SK-N-SH (cell line): ENCODE measurements at regions not wholly inside any gene's neighbourhood (a gene's known extent, or its start where the extent isn't known, plus 50 kb on each side); places are given as distances from the start of the nearest gene placed in this dataset.

Source experiments
- CTCF ChIA-PET: fragments of 300-600, 350-600 bp; formaldehyde crosslinking; extraction: SDS; loops from one replicate; lab custom pipeline; 2021; lab: Yijun Ruan, JAX
- POLR2A ChIA-PET: fragments of 350-600 bp; sonication (Branson Sonifier 250); formaldehyde crosslinking; extraction: SDS; loops from one replicate; lab custom pipeline; 2020; ENCODE audit warnings: antibody characterized with exemption, inconsistent platforms; lab: Yijun Ruan, JAX
- DNase-seq: peaks from one replicate; pipeline ENCODE4 v3.0.0; 2012
- H2AFZ ChIP-seq: fragments of 200-600 bp; sonication (generic); 2 replicates; pipeline ENCODE4 v1.8.1; 2016; ENCODE audit warnings: antibody characterized with exemption, mild to moderate bottlenecking, low read depth
- H3F3A ChIP-seq: fragments of 200-600 bp; sonication (generic); replicated peaks from 2 replicates; pipeline ENCODE3; 2016; ENCODE audit warnings: antibody characterized with exemption, mild to moderate bottlenecking; ENCODE audit not compliant: insufficient read depth
- H3K27ac ChIP-seq, 2 experiments: fragments of 200-500 bp in 1 of 2; fragments of 200-600 bp in 1 of 2; sonication (Bioruptor generic) in 1 of 2; sonication (generic), shearing (Covaris generic) in 1 of 2; 2 replicates each; pipeline versions ENCODE4 v1.5.1 to v1.6.1; 2014 to 2016; ENCODE audit warnings: low read depth in 2 of 2, inconsistent platforms in 1 of 2, low read length in 1 of 2, mild to moderate bottlenecking in 1 of 2, mixed read lengths in 1 of 2
- H3K27me3 ChIP-seq: fragments of 200-600 bp; sonication (generic), shearing (Covaris generic); 2 replicates; pipeline ENCODE4 v1.6.1; 2016; ENCODE audit warnings: mixed run types; ENCODE audit not compliant: insufficient read depth
- H3K36me3 ChIP-seq, 2 experiments: fragments of 200-500 bp in 1 of 2; fragments of 200-600 bp in 1 of 2; sonication (Bioruptor generic) in 1 of 2; sonication (generic) in 1 of 2; replicated peaks in 1 of 2; 2 replicates each; pipeline versions ENCODE3 to v1.5.1; 2014 to 2016; ENCODE audit warnings: low read length in 1 of 2, mild to moderate bottlenecking in 1 of 2; ENCODE audit not compliant: insufficient read depth in 2 of 2, control insufficient read depth in 1 of 2
- H3K4me1 ChIP-seq, 2 experiments: fragments of 200-500 bp in 1 of 2; fragments of 200-600 bp in 1 of 2; sonication (Bioruptor generic) in 1 of 2; sonication (generic), shearing (Covaris generic) in 1 of 2; 2 replicates each; pipeline versions ENCODE4 v1.5.1 to v1.6.1; 2014 to 2016; ENCODE audit warnings: low read depth in 1 of 2, low read length in 1 of 2, mixed run types in 1 of 2; ENCODE audit not compliant: insufficient read depth in 2 of 2, control insufficient read depth in 1 of 2
- H3K4me2 ChIP-seq: fragments of 200-600 bp; sonication (generic), shearing (Covaris generic); 2 replicates; pipeline ENCODE4 v1.6.1; 2017; ENCODE audit warnings: mixed run types
- H3K4me3 ChIP-seq, 2 experiments: fragments of 200-500 bp in 1 of 2; fragments of 200-600 bp in 1 of 2; sonication (Bioruptor generic) in 1 of 2; sonication (generic), shearing (Covaris generic) in 1 of 2; 2 replicates each; pipeline versions ENCODE4 v1.5.1 to v1.8.1; 2014 to 2016; ENCODE audit warnings: low read depth in 2 of 2, inconsistent platforms in 1 of 2, low read length in 1 of 2, mild to moderate bottlenecking in 1 of 2, mixed read lengths in 1 of 2, moderate library complexity in 1 of 2
- H3K79me2 ChIP-seq: fragments of 200-600 bp; sonication (generic); 2 replicates; pipeline ENCODE4 v1.8.1; 2017; ENCODE audit warnings: mild to moderate bottlenecking; ENCODE audit not compliant: insufficient read depth
- H3K9ac ChIP-seq: fragments of 200-600 bp; sonication (generic); 2 replicates; pipeline ENCODE4 v1.6.1; 2017; ENCODE audit warnings: mixed run types
- H3K9me2 ChIP-seq: fragments of 200-600 bp; sonication (generic); 2 replicates; pipeline ENCODE4 v1.6.1; 2017; ENCODE audit warnings: mixed run types
- H3K9me3 ChIP-seq: fragments of 200-600 bp; sonication (generic); 2 replicates; pipeline ENCODE4 v1.6.1; 2017; ENCODE audit warnings: mixed run types, mild to moderate bottlenecking, moderate library complexity
- H4K20me1 ChIP-seq: fragments of 200-600 bp; sonication (generic); 2 replicates; pipeline ENCODE4 v1.6.1; 2017; ENCODE audit warnings: mild to moderate bottlenecking, mixed run types; ENCODE audit not compliant: insufficient read depth
- EP300 ChIP-seq, 2 experiments: IDR thresholded peaks; 2 replicates each; pipeline versions ENCODE4 v1.4.0 to v1.6.1; 2012; ENCODE audit warnings: borderline replicate concordance in 1 of 2, low read depth in 1 of 2, low read length in 1 of 2
- FOXM1 ChIP-seq: IDR thresholded peaks from 2 replicates; pipeline ENCODE4 v1.4.0; 2012; ENCODE audit warnings: low read depth, mild to moderate bottlenecking
- IRF3 ChIP-seq: fragments of 150-350 bp; IDR thresholded peaks from 2 replicates; pipeline ENCODE4 v1.6.1; 2016; ENCODE audit warnings: mild to moderate bottlenecking, low read depth, low read length
- JUND ChIP-seq: IDR thresholded peaks from 2 replicates; pipeline ENCODE4 v1.4.0; 2012
- MXI1 ChIP-seq: IDR thresholded peaks from 2 replicates; pipeline ENCODE4 v1.6.1; 2012; ENCODE audit warnings: mild to moderate bottlenecking, low read depth, low read length, improper control_type of control experiment
- NRF1 ChIP-seq: IDR thresholded peaks from 2 replicates; pipeline ENCODE4 v1.6.1; 2012; ENCODE audit warnings: low read depth, mild to moderate bottlenecking, low read length
- RAD21 ChIP-seq: IDR thresholded peaks from 2 replicates; pipeline ENCODE4 v1.6.1; 2012; ENCODE audit warnings: mild to moderate bottlenecking, low read length
- REST ChIP-seq: IDR thresholded peaks from 2 replicates; pipeline ENCODE4 v1.6.1; 2012; ENCODE audit warnings: mild to moderate bottlenecking, low read depth, low read length, moderate library complexity
- RXRA ChIP-seq: IDR thresholded peaks from 2 replicates; pipeline ENCODE4 v1.4.0; 2012; ENCODE audit warnings: low read depth, mild to moderate bottlenecking, borderline replicate concordance
- TAF1 ChIP-seq: IDR thresholded peaks from 2 replicates; pipeline ENCODE4 v1.6.1; 2012; ENCODE audit warnings: low read depth, mild to moderate bottlenecking, low read length, moderate library complexity, borderline replicate concordance
- USF2 ChIP-seq: fragments of 150-350 bp; IDR thresholded peaks from 2 replicates; pipeline ENCODE4 v1.6.1; 2017; ENCODE audit warnings: antibody characterized with exemption, low read length, low read depth, borderline replicate concordance
- WGBS: methylation state at CpG from one replicate; pipeline ENCODE4 v1.1.6; 2017; ENCODE audit warnings: low lambda C conversion rate; 5-methylcytosine and 5-hydroxymethylcytosine counted together
- TF ChIP-seq, protein P1 (sequence below): fragments of 200-600 bp; sonication (generic); IDR thresholded peaks from 2 replicates; pipeline ENCODE4 v1.6.1; 2017; ENCODE audit warnings: antibody characterized with exemption, mild to moderate bottlenecking, moderate library complexity
- TF ChIP-seq, protein P2 (sequence below): IDR thresholded peaks from 2 replicates; pipeline ENCODE4 v1.4.0; 2012; ENCODE audit warnings: low read depth, borderline replicate concordance

DNA sequence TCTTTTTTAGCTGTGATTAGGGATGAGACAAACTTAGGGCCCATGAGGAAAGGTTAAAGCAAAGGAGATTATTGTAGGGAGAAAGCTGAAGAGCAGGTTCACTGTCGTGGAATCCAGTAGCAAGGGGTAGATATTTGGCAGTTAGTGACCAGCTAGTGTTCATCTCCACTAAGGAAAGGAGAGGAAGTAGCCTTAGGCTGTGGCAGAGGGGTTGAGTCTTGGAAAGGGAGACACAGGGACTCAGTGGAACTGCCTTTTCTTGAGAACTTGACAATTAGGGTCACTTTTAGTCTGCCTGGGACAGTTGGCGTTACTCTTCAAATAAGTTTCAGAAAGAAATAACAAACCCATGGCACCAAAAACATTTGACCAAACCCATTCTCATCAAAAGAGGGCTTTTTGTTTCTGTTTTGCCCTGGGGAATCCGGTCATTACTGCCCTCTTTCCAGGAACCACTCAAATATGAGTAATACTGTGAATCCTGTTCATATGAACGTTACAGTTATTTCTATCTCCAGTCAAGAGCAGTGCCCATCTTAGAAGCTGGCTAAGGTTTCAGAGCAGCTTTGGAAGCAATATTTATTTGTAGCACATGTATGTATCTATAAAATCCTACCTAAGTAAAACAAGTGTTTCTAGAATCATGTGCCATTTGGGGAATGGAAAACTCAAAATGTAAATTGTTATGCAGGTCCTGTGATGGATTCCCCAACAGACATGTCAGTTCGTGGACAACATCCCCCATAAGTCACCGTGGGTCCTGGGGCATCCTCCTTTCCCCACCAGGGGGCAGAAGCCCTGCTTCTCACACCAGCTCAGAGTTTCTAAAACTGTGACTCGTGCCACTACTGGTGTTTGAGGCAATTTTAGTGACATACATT lies 77.3 kb upstream of the PHLPP1 start (continued):
- TF ChIP-seq NRF1, result no peak

- Histone ChIP-seq H3K27me3 (no peaks in the 10 kb centered on the region; the same call in 1 of the 2 replicates), H3K36me3 (no peaks in the 10 kb centered on the region), H3K27ac (no peak overlapping the region), H2AFZ (no peak overlapping the region), H3F3A (no peaks in the 10 kb centered on the region), H3K4me1 (no peaks in the 10 kb centered on the region), H3K9me2 (no peaks in the 10 kb centered on the region), H4K20me1 (no peaks in the 10 kb centered on the region), H3K9ac (no peak overlapping the region), H3K79me2 (no peaks in the 10 kb centered on the region), H3K4me3 (no peak overlapping the region), H3K9me3 (no peaks in the 10 kb centered on the region), H3K4me2 (no peak overlapping the region)
- no peak for DNase-seq
- 40% methylated on average over 5 of the region's 5 CpGs for whole genome bisulfite sequencing
- no peak for TF ChIP-seq RAD21
- TF ChIP-seq IRF3, result no peak
- TF ChIP-seq NRF1, result no peak
- no peak for TF ChIP-seq MXI1
- no peak for TF ChIP-seq REST
- TF ChIP-seq, protein P1, sequence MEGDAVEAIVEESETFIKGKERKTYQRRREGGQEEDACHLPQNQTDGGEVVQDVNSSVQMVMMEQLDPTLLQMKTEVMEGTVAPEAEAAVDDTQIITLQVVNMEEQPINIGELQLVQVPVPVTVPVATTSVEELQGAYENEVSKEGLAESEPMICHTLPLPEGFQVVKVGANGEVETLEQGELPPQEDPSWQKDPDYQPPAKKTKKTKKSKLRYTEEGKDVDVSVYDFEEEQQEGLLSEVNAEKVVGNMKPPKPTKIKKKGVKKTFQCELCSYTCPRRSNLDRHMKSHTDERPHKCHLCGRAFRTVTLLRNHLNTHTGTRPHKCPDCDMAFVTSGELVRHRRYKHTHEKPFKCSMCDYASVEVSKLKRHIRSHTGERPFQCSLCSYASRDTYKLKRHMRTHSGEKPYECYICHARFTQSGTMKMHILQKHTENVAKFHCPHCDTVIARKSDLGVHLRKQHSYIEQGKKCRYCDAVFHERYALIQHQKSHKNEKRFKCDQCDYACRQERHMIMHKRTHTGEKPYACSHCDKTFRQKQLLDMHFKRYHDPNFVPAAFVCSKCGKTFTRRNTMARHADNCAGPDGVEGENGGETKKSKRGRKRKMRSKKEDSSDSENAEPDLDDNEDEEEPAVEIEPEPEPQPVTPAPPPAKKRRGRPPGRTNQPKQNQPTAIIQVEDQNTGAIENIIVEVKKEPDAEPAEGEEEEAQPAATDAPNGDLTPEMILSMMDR, result no peak
- no peak for TF ChIP-seq JUND
- TF ChIP-seq FOXM1, result no peak
- no peak for TF ChIP-seq EP300 (IDR thresholded peaks at IDR 0.05; ENCODE audit: borderline replicate concordance in 1 of 2, low read depth in 1 of 2, low read length in 1 of 2)
- no peak for TF ChIP-seq USF2
- TF ChIP-seq RXRA, result no peak
- no peak for TF ChIP-seq TAF1
- TF ChIP-seq, protein P2, sequence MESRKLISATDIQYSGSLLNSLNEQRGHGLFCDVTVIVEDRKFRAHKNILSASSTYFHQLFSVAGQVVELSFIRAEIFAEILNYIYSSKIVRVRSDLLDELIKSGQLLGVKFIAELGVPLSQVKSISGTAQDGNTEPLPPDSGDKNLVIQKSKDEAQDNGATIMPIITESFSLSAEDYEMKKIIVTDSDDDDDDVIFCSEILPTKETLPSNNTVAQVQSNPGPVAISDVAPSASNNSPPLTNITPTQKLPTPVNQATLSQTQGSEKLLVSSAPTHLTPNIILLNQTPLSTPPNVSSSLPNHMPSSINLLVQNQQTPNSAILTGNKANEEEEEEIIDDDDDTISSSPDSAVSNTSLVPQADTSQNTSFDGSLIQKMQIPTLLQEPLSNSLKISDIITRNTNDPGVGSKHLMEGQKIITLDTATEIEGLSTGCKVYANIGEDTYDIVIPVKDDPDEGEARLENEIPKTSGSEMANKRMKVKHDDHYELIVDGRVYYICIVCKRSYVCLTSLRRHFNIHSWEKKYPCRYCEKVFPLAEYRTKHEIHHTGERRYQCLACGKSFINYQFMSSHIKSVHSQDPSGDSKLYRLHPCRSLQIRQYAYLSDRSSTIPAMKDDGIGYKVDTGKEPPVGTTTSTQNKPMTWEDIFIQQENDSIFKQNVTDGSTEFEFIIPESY, result no peak
- POLR2A ChIA-PET, result no interaction called here
- CTCF ChIA-PET, result no interaction called here
These were observed 72.2 kb upstream of the PHLPP1 start for GRCh38 chr18:62643181-62643580.
